HepG2 (cell line): ENCODE measurements at regions not wholly inside any gene's neighbourhood (a gene's known extent, or its start where the extent isn't known, plus 50 kb on each side); places are given as distances from the start of the nearest gene placed in this dataset.
A peak's percentile ranks its signal among the peaks of the same experiment; 100 is the strongest.

ENCODE experiments used
- ARNTL ChIP-seq: sonication (generic); formaldehyde crosslinking; IDR thresholded peaks from 2 replicates; pipeline ENCODE4 v1.4.0; 2020; ENCODE audit warnings: mild to moderate bottlenecking, missing genetic modification reagents
- GFI1 ChIP-seq: sonication (generic); formaldehyde crosslinking; IDR thresholded peaks from 2 replicates; pipeline ENCODE4 v1.5.0; 2020; ENCODE audit warnings: missing genetic modification reagents, mild to moderate bottlenecking, borderline replicate concordance
- KAT7 ChIP-seq: IDR thresholded peaks from 2 replicates; pipeline ENCODE4 v1.6.1; 2018; ENCODE audit warnings: borderline replicate concordance, missing compliant biosample characterization
- KMT2A ChIP-seq: sonication (generic); formaldehyde crosslinking; IDR thresholded peaks from 2 replicates; pipeline ENCODE4 v1.4.0; 2020; ENCODE audit warnings: missing genetic modification reagents
- MEF2D ChIP-seq: sonication (generic); formaldehyde crosslinking; IDR thresholded peaks from 2 replicates; pipeline ENCODE4 v1.5.1; 2020; ENCODE audit warnings: mild to moderate bottlenecking, missing genetic modification reagents
- MIXL1 ChIP-seq: IDR thresholded peaks from 2 replicates; pipeline ENCODE4 v1.6.1; 2016
- MTA1 ChIP-seq: sonication (generic); formaldehyde crosslinking; IDR thresholded peaks from 2 replicates; pipeline ENCODE4 v1.4.0; 2020; ENCODE audit warnings: missing genetic modification reagents, mild to moderate bottlenecking, borderline replicate concordance
- PHB2 ChIP-seq: fragments of 450-650 bp; IDR thresholded peaks from 2 replicates; pipeline ENCODE4 v1.6.1; 2018; ENCODE audit not compliant: partially characterized antibody
- ZBTB7B ChIP-seq: sonication (generic); formaldehyde crosslinking; IDR thresholded peaks from 2 replicates; pipeline ENCODE4 v1.4.0; 2020; ENCODE audit warnings: missing genetic modification reagents
- ZFY ChIP-seq: sonication (generic); formaldehyde crosslinking; IDR thresholded peaks from 2 replicates; pipeline ENCODE4 v1.4.0; 2020; ENCODE audit warnings: missing genetic modification reagents
- ZNF841 ChIP-seq: sonication (generic); formaldehyde crosslinking; IDR thresholded peaks from 2 replicates; pipeline ENCODE4 v1.8.1; 2023; ENCODE audit warnings: missing genetic modification reagents, borderline replicate concordance
- TF ChIP-seq, protein P1 (sequence below): sonication (generic); formaldehyde crosslinking; IDR thresholded peaks from 2 replicates; pipeline ENCODE4 v1.5.0; 2020; ENCODE audit warnings: mild to moderate bottlenecking, missing genetic modification reagents, borderline replicate concordance
- TF ChIP-seq, protein P2 (sequence below): sonication (generic); formaldehyde crosslinking; IDR thresholded peaks from 2 replicates; pipeline ENCODE4 v1.4.0; 2020; ENCODE audit warnings: missing genetic modification reagents, mild to moderate bottlenecking, borderline replicate concordance
- TF ChIP-seq, protein P3 (sequence below): IDR thresholded peaks from 2 replicates; pipeline ENCODE4 v1.6.1; 2016; ENCODE audit warnings: mild to moderate bottlenecking, missing biosample characterization, missing genetic modification reagents
- TF ChIP-seq, protein P4 (sequence below): sonication (generic); formaldehyde crosslinking; IDR thresholded peaks from 2 replicates; pipeline ENCODE4 v1.8.1; 2023; ENCODE audit warnings: mild to moderate bottlenecking, missing genetic modification reagents, borderline replicate concordance
- TF ChIP-seq, protein P5 (sequence below): sonication (generic); formaldehyde crosslinking; IDR thresholded peaks from 2 replicates; pipeline ENCODE4 v1.5.0; 2020; ENCODE audit warnings: mild to moderate bottlenecking, missing genetic modification reagents
- TF ChIP-seq, protein P6 (sequence below): sonication (generic); formaldehyde crosslinking; IDR thresholded peaks from 2 replicates; pipeline ENCODE4 v1.8.0; 2022; ENCODE audit warnings: mild to moderate bottlenecking, missing genetic modification reagents, moderate library complexity
- TF ChIP-seq, protein P7 (sequence below): sonication (generic); formaldehyde crosslinking; IDR thresholded peaks from 2 replicates; pipeline ENCODE4 v1.8.0; 2022; ENCODE audit warnings: mild to moderate bottlenecking, missing genetic modification reagents, borderline replicate concordance

DNA sequence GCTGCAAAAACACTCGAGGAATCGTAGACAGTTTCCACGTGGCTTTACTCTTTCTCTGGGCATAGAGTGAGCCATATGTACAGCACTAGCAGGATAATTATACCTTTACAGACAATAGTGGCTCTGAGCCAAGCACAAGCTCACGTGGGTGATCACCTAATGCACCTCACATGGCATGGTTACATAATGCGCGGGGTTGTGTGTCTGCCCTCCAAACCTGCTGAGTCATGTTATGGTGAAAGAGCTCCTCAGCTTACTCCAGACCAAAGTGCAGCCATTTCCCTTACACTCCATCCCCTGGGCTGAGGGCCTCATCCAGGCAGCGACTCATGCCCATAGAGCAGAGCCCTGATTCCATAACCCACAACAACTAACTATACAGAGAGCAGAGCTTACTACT is 1458.4 kb upstream of the CADM2 start (continued):
- TF ChIP-seq, protein P1, sequence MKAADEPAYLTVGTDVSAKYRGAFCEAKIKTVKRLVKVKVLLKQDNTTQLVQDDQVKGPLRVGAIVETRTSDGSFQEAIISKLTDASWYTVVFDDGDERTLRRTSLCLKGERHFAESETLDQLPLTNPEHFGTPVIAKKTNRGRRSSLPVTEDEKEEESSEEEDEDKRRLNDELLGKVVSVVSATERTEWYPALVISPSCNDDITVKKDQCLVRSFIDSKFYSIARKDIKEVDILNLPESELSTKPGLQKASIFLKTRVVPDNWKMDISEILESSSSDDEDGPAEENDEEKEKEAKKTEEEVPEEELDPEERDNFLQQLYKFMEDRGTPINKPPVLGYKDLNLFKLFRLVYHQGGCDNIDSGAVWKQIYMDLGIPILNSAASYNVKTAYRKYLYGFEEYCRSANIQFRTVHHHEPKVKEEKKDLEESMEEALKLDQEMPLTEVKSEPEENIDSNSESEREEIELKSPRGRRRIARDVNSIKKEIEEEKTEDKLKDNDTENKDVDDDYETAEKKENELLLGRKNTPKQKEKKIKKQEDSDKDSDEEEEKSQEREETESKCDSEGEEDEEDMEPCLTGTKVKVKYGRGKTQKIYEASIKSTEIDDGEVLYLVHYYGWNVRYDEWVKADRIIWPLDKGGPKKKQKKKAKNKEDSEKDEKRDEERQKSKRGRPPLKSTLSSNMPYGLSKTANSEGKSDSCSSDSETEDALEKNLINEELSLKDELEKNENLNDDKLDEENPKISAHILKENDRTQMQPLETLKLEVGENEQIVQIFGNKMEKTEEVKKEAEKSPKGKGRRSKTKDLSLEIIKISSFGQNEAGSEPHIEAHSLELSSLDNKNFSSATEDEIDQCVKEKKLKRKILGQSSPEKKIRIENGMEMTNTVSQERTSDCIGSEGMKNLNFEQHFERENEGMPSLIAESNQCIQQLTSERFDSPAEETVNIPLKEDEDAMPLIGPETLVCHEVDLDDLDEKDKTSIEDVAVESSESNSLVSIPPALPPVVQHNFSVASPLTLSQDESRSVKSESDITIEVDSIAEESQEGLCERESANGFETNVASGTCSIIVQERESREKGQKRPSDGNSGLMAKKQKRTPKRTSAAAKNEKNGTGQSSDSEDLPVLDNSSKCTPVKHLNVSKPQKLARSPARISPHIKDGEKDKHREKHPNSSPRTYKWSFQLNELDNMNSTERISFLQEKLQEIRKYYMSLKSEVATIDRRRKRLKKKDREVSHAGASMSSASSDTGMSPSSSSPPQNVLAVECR (CRISPR knock-in tag) = peak; percentile 54; the same call in 1 of the 2 replicates
- no peak for TF ChIP-seq MIXL1 (CRISPR knock-in tag)
- TF ChIP-seq ZNF841 (CRISPR knock-in tag) = no peak
- TF ChIP-seq ZBTB7B (CRISPR knock-in tag) = no peak
- no peak for TF ChIP-seq KAT7 (CRISPR knock-in tag)
- no peak for TF ChIP-seq GFI1 (CRISPR knock-in tag)
- TF ChIP-seq, protein P2, sequence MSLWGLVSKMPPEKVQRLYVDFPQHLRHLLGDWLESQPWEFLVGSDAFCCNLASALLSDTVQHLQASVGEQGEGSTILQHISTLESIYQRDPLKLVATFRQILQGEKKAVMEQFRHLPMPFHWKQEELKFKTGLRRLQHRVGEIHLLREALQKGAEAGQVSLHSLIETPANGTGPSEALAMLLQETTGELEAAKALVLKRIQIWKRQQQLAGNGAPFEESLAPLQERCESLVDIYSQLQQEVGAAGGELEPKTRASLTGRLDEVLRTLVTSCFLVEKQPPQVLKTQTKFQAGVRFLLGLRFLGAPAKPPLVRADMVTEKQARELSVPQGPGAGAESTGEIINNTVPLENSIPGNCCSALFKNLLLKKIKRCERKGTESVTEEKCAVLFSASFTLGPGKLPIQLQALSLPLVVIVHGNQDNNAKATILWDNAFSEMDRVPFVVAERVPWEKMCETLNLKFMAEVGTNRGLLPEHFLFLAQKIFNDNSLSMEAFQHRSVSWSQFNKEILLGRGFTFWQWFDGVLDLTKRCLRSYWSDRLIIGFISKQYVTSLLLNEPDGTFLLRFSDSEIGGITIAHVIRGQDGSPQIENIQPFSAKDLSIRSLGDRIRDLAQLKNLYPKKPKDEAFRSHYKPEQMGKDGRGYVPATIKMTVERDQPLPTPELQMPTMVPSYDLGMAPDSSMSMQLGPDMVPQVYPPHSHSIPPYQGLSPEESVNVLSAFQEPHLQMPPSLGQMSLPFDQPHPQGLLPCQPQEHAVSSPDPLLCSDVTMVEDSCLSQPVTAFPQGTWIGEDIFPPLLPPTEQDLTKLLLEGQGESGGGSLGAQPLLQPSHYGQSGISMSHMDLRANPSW (CRISPR knock-in tag) = no peak
- peak; percentile 96 for TF ChIP-seq ARNTL (CRISPR knock-in tag)
- TF ChIP-seq, protein P3, sequence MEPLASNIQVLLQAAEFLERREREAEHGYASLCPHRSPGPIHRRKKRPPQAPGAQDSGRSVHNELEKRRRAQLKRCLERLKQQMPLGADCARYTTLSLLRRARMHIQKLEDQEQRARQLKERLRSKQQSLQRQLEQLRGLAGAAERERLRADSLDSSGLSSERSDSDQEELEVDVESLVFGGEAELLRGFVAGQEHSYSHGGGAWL (CRISPR knock-in tag) = no peak
- TF ChIP-seq MTA1 (CRISPR knock-in tag) = no peak
- TF ChIP-seq, protein P4, sequence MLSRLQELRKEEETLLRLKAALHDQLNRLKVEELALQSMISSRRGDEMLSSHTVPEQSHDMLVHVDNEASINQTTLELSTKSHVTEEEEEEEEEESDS (CRISPR knock-in tag) = no peak
- no peak for TF ChIP-seq KMT2A
- TF ChIP-seq MEF2D (CRISPR knock-in tag) = peak; percentile 68; the same call in 1 of the 2 replicates
- TF ChIP-seq, protein P5, sequence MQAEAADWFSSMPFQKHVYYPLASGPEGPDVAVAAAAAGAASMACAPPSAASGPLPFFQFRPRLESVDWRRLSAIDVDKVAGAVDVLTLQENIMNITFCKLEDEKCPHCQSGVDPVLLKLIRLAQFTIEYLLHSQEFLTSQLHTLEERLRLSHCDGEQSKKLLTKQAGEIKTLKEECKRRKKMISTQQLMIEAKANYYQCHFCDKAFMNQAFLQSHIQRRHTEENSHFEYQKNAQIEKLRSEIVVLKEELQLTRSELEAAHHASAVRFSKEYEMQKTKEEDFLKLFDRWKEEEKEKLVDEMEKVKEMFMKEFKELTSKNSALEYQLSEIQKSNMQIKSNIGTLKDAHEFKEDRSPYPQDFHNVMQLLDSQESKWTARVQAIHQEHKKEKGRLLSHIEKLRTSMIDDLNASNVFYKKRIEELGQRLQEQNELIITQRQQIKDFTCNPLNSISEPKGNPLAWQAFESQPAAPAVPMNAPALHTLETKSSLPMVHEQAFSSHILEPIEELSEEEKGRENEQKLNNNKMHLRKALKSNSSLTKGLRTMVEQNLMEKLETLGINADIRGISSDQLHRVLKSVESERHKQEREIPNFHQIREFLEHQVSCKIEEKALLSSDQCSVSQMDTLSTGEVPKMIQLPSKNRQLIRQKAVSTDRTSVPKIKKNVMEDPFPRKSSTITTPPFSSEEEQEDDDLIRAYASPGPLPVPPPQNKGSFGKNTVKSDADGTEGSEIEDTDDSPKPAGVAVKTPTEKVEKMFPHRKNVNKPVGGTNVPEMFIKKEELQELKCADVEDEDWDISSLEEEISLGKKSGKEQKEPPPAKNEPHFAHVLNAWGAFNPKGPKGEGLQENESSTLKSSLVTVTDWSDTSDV (CRISPR knock-in tag) = no peak
- no peak for TF ChIP-seq PHB2
- no peak for TF ChIP-seq ZFY
- TF ChIP-seq, protein P6, sequence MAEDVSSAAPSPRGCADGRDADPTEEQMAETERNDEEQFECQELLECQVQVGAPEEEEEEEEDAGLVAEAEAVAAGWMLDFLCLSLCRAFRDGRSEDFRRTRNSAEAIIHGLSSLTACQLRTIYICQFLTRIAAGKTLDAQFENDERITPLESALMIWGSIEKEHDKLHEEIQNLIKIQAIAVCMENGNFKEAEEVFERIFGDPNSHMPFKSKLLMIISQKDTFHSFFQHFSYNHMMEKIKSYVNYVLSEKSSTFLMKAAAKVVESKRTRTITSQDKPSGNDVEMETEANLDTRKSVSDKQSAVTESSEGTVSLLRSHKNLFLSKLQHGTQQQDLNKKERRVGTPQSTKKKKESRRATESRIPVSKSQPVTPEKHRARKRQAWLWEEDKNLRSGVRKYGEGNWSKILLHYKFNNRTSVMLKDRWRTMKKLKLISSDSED (CRISPR knock-in tag) = no peak
- TF ChIP-seq, protein P7, sequence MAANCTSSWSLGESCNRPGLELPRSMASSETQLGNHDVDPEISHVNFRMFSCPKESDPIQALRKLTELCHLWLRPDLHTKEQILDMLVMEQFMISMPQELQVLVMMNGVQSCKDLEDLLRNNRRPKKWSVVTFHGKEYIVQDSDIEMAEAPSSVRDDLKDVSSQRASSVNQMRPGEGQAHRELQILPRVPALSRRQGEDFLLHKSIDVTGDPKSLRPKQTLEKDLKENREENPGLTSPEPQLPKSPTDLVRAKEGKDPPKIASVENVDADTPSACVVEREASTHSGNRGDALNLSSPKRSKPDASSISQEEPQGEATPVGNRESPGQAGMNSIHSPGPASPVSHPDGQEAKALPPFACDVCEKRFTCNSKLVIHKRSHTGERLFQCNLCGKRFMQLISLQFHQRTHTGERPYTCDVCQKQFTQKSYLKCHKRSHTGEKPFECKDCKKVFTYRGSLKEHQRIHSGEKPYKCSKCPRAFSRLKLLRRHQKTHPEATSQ (CRISPR knock-in tag) = peak; percentile 24; the same call in 1 of the 2 replicates
